H1 (cell line): ENCODE measurements at regions not wholly inside any gene's neighbourhood (a gene's known extent, or its start where the extent isn't known, plus 50 kb on each side); places are given as distances from the start of the nearest gene placed in this dataset.

Source experiments
- CEBPB ChIP-seq: IDR thresholded peaks from 2 replicates; pipeline ENCODE4 v1.6.1; 2012; ENCODE audit warnings: low read depth, low read length
- SIN3A ChIP-seq, 2 experiments: IDR thresholded peaks in 1 of 2; conservative IDR thresholded peaks in 1 of 2; 2 replicates each; pipeline ENCODE4 v1.6.1; 2011 to 2012; ENCODE audit warnings: low read length in 2 of 2, improper control_type of control experiment in 1 of 2, low read depth in 1 of 2, mild to moderate bottlenecking in 1 of 2
- TF ChIP-seq, protein P1 (sequence below): IDR thresholded peaks from 2 replicates; pipeline ENCODE4 v1.6.1; 2012; ENCODE audit warnings: low read length, inconsistent platforms

DNA sequence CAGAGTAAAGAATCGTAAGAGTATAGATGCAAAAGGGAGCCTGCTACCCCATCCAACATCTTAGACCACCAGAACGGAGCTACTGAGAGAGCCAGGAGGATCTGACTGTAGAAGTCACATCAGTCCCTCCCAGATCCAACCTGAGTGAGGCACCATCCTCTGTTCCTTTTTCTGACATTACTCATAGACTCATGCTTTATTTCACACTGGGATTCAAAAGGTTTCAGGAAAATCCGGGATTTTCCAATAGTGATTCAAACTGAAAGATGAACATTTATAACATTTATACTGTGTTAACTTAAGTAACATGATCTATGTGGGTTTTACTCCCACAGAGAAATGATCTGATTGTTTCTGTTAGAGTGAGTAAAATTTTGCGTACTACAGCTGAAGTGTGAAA lies 868.6 kb upstream of the GJE1 start (continued):
- TF ChIP-seq, protein P1, sequence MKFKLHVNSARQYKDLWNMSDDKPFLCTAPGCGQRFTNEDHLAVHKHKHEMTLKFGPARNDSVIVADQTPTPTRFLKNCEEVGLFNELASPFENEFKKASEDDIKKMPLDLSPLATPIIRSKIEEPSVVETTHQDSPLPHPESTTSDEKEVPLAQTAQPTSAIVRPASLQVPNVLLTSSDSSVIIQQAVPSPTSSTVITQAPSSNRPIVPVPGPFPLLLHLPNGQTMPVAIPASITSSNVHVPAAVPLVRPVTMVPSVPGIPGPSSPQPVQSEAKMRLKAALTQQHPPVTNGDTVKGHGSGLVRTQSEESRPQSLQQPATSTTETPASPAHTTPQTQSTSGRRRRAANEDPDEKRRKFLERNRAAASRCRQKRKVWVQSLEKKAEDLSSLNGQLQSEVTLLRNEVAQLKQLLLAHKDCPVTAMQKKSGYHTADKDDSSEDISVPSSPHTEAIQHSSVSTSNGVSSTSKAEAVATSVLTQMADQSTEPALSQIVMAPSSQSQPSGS = no peak
- TF ChIP-seq SIN3A (conservative IDR thresholded peaks at IDR 0.05 in 1 of 2, IDR thresholded peaks at IDR 0.05 in 1 of 2; ENCODE audit: low read depth in 1 of 2, low read length in 2 of 2) (no peak), CEBPB (no peak)
